Adrenal gland (tissue), 5 donors: ENCODE measurements at regions not wholly inside any gene's neighbourhood (a gene's known extent, or its start where the extent isn't known, plus 50 kb on each side); places are given as distances from the start of the nearest gene placed in this dataset.

Source experiments
- CTCF ChIP-seq, 6 experiments: fragments of 450-650 bp in 4 of 6; fragments of 200-600 bp in 2 of 6; sonication (generic) in 1 of 6; IDR thresholded peaks; 1 replicate in 5 of 6; 2 replicates in 1 of 6; pipeline versions ENCODE4 v1.5.1 to v1.8.0; 2016 to 2021; ENCODE audit warnings: antibody characterized with exemption in 6 of 6, mild to moderate bottlenecking in 2 of 6, moderate library complexity in 1 of 6
- POLR2A ChIP-seq, 2 donors: fragments of 450-650 bp; IDR thresholded peaks; one replicate each; pipeline ENCODE4 v1.6.1; 2017; ENCODE audit warnings: antibody characterized with exemption in 2 of 2, mild to moderate bottlenecking in 2 of 2, moderate library complexity in 1 of 2
- donor health status: DM: no; HTN: no; CAD: no.

GRCh38 chr5:174337276-174338184 is 292.0 kb downstream of the NSG2 start:
- TF ChIP-seq CTCF (IDR thresholded peaks at IDR 0.05) = no peak
- TF ChIP-seq POLR2A (IDR thresholded peaks at IDR 0.05) = no peak
